Fibroblast of lung (primary cell): ENCODE measurements at regions not wholly inside any gene's neighbourhood (a gene's known extent, or its start where the extent isn't known, plus 50 kb on each side); places are given as distances from the start of the nearest gene placed in this dataset.

ENCODE experiments used
- DNase-seq, 2 donors: peaks; one replicate each; pipeline versions ENCODE4 v3.0.0 to v3.0.0-alpha.2; 2010; ENCODE audit warnings: low read depth in 2 of 2
- H2AFZ ChIP-seq: 2 replicates; pipeline ENCODE4 v1.5.1; 2012; ENCODE audit warnings: low read length, control low read depth, inconsistent platforms
- H3K27ac ChIP-seq: 2 replicates; pipeline ENCODE4 v1.5.1; 2011; ENCODE audit warnings: low read length, control low read depth; ENCODE audit not compliant: insufficient read depth
- H3K27me3 ChIP-seq: 2 replicates; pipeline ENCODE4 v1.5.1; 2011; ENCODE audit warnings: mild to moderate bottlenecking, low read length; ENCODE audit not compliant: control insufficient read depth, insufficient read depth
- H3K36me3 ChIP-seq: 2 replicates; pipeline ENCODE4 v1.5.1; 2011; ENCODE audit warnings: low read length; ENCODE audit not compliant: control insufficient read depth, insufficient read depth
- H3K4me1 ChIP-seq: 2 replicates; pipeline ENCODE4 v1.5.1; 2011; ENCODE audit warnings: low read length; ENCODE audit not compliant: control insufficient read depth, insufficient read depth; ENCODE audit errors: extremely low read depth
- H3K4me2 ChIP-seq: 2 replicates; pipeline ENCODE4 v1.5.1; 2011; ENCODE audit warnings: low read length, control low read depth; ENCODE audit not compliant: insufficient read depth; ENCODE audit errors: extremely low read depth
- H3K4me3 ChIP-seq, 4 experiments: fragments of 200-600 bp in 1 of 4; sonication (generic) in 1 of 4; replicated peaks in 1 of 4; 2 replicates each; pipeline ENCODE4 v1.5.1; 2011 to 2016; ENCODE audit warnings: low read length in 4 of 4, low read depth in 3 of 4, mild to moderate bottlenecking in 3 of 4, control low read depth in 2 of 4, inconsistent platforms in 1 of 4, mixed read lengths in 1 of 4; ENCODE audit not compliant: insufficient read depth in 1 of 4; ENCODE audit errors: control extremely low read depth in 1 of 4
- H3K79me2 ChIP-seq: 2 replicates; pipeline ENCODE4 v1.5.1; 2012; ENCODE audit warnings: mild to moderate bottlenecking, low read length, inconsistent platforms; ENCODE audit not compliant: control insufficient read depth, insufficient read depth
- H3K9ac ChIP-seq: 2 replicates; pipeline ENCODE4 v1.5.1; 2011; ENCODE audit warnings: mild to moderate bottlenecking, low read length, control low read depth; ENCODE audit not compliant: insufficient read depth
- H3K9me3 ChIP-seq: 2 replicates; pipeline ENCODE4 v1.5.1; 2012; ENCODE audit warnings: low read depth, low read length; ENCODE audit not compliant: control insufficient read depth, insufficient read depth
- H4K20me1 ChIP-seq: 2 replicates; pipeline ENCODE4 v1.5.1; 2011; ENCODE audit warnings: low read length; ENCODE audit not compliant: control insufficient read depth, insufficient read depth; ENCODE audit errors: extremely low read depth
- CTCF ChIP-seq, 2 donors: IDR thresholded peaks in 1 of 2; conservative IDR thresholded peaks in 1 of 2; 1 replicate in 1 of 2; 2 replicates in 1 of 2; pipeline ENCODE4 v1.5.1; 2011 to 2012; ENCODE audit warnings: low read length in 2 of 2, control low read depth in 1 of 2, inconsistent platforms in 1 of 2, low read depth in 1 of 2, mild to moderate bottlenecking in 1 of 2
- EZH2 ChIP-seq: IDR thresholded peaks from 2 replicates; pipeline ENCODE4 v1.5.1; 2012; ENCODE audit warnings: low read length, control low read depth, mild to moderate bottlenecking; ENCODE audit errors: missing control alignments

- Histone ChIP-seq H3K4me2 (no peak overlapping the region), H3K27me3 (no peaks in the 10 kb centered on the region), H3K36me3 (no peaks in the 10 kb centered on the region), H3K9ac (no peak overlapping the region), H2AFZ (no peak overlapping the region), H3K4me1 (peaks cover 4% of the 10 kb centered on the region), H3K9me3 (no peaks in the 10 kb centered on the region), H3K27ac (no peak overlapping the region), H3K79me2 (no peaks in the 10 kb centered on the region), H3K4me3 (no peak overlapping the region), H4K20me1 (no peaks in the 10 kb centered on the region)
- TF ChIP-seq CTCF (conservative IDR thresholded peaks at IDR 0.05 in 1 of 2, IDR thresholded peaks at IDR 0.05 in 1 of 2; ENCODE audit: low read depth in 1 of 2, low read length in 2 of 2) = no peak
- no peak for TF ChIP-seq EZH2
- peak; percentile 25 to 80 for DNase-seq
These were observed 209.1 kb upstream of the CDYL start for GRCh38 chr6:4567141-4567540.

GRCh38 chr6:4565301-4566250, 210.6 kb upstream of the CDYL start:
- Histone ChIP-seq H3K9me3 (no peaks in the 10 kb centered on the region), H3K9ac (no peak overlapping the region), H3K4me2 (no peak overlapping the region), H4K20me1 (no peaks in the 10 kb centered on the region), H3K4me3 (no peak overlapping the region), H3K27ac (no peak overlapping the region), H3K4me1 (peaks cover 4% of the 10 kb centered on the region), H2AFZ (no peak overlapping the region), H3K36me3 (no peaks in the 10 kb centered on the region), H3K79me2 (no peaks in the 10 kb centered on the region), H3K27me3 (no peaks in the 10 kb centered on the region)
- DNase-seq = no peak
- TF ChIP-seq EZH2 = no peak

- peaks cover 4% of the 10 kb centered on the region for H3K4me1 ChIP-seq
- H3K9me3 ChIP-seq = no peaks in the 10 kb centered on the region
- no peak overlapping the region for H3K4me2 ChIP-seq
- H3K27me3 ChIP-seq = no peaks in the 10 kb centered on the region
- no peaks in the 10 kb centered on the region for H3K79me2 ChIP-seq
- H3K36me3 ChIP-seq = no peaks in the 10 kb centered on the region
- H3K27ac ChIP-seq = no peak overlapping the region
- TF ChIP-seq CTCF (conservative IDR thresholded peaks at IDR 0.05 in 1 of 2, IDR thresholded peaks at IDR 0.05 in 1 of 2; ENCODE audit: low read depth in 1 of 2, low read length in 2 of 2) = no peak
- no peak for TF ChIP-seq EZH2
- peak in 1 of 2 donors; percentile 18 for DNase-seq
- H3K4me3 ChIP-seq = no peak overlapping the region
- no peak overlapping the region for H2AFZ ChIP-seq
- no peaks in the 10 kb centered on the region for H4K20me1 ChIP-seq
- no peak overlapping the region for H3K9ac ChIP-seq
These were observed 211.4 kb upstream of the CDYL start for GRCh38 chr6:4564801-4565271.
